ENCODE measurements at regions not wholly inside any gene's neighbourhood (a gene's known extent, or its start where the extent isn't known, plus 50 kb on each side); places are given as distances from the start of the nearest gene placed in this dataset.

DNA sequence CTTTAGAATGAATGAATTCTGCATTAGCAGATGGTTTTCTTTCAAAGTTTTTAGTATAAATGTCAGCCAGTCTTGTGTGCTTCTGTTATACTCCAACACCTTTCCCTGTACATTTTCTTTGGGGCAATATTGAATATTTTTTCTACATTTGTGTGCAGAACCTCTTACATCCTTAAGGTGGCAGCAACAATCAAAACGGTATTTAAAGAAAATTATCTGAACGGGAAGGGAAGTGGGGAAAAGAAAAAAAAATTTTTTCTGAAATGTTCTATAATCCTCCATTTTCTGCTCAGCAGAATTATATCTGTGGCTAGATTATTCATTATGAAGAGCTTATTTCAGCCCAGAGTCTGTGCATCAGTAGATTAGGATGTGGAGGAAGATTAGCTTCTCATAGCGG, 347.3 kb upstream of the RAG2 start:
- Mint-ChIP-seq H3K36me3 (no peaks in the 10 kb centered on the region), H3K4me3 (no peak overlapping the region), H3K9me3 (peaks cover 2% of the 10 kb centered on the region), H3K4me1 (no peaks in the 10 kb centered on the region), H3K27ac (no peak overlapping the region), H3K27me3 (no peaks in the 10 kb centered on the region)
- DNase-seq (ENCODE audit: low spot score in 2 of 2) (no peak), ATAC-seq (ENCODE audit: low read depth) (no peak)

DNA sequence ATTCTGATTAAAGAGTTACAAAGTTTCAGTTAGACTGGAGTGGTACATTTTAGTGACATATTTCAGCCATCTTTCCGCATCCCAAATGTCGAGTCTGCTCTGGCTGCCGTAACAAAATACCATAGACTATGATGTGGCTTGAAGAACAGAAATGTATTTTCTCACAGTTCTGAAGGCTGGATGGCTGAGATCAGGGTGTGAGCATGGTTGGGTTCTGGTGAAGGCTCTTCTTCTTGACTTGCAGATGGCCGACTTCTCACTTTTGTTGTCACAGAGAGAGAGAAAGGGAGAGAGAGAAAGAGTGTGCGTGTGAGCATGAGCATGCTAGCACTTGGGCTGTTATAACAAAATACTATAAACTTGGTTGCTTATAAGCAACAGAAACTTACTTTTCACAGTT, 335.4 kb upstream of the RAG2 start:
- H3K27me3 Mint-ChIP-seq = no peaks in the 10 kb centered on the region
- DNase-seq (ENCODE audit: low spot score in 2 of 2) = no peak
- H3K9me3 Mint-ChIP-seq = peaks cover 2% of the 10 kb centered on the region
- H3K4me3 Mint-ChIP-seq = no peak overlapping the region
- no peaks in the 10 kb centered on the region for H3K4me1 Mint-ChIP-seq
- ATAC-seq (ENCODE audit: low read depth) = no peak
- H3K27ac Mint-ChIP-seq = no peak overlapping the region
- no peaks in the 10 kb centered on the region for H3K36me3 Mint-ChIP-seq

GRCh38 chr11:36931139-36931538, 333.1 kb upstream of the RAG2 start:
- Mint-ChIP-seq H3K4me3 (no peak overlapping the region), H3K27me3 (no peaks in the 10 kb centered on the region), H3K36me3 (no peaks in the 10 kb centered on the region), H3K4me1 (no peaks in the 10 kb centered on the region), H3K27ac (no peak overlapping the region), H3K9me3 (peaks cover 8% of the 10 kb centered on the region)
- no peak for DNase-seq (ENCODE audit: low spot score in 2 of 2)
- no peak for ATAC-seq (ENCODE audit: low read depth)

DNA sequence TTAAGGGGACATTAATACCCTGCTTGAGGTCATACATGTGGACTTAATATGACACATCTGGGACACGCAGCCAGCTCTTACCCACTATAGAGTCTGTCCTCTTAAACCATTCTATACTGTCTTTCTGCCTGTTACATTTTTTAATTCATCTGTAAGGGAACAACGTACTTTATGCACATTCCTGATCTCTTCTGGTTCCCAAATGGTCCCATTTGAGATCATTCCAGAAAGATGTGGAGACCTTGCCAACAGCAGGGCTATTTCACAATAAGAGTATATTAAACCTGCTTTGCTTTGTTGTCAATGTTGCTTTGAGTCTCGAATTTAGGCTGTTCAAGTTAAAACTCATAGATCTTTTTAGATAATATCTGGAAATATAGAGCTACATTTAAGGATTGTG, 332.2 kb upstream of the RAG2 start:
- Mint-ChIP-seq H3K4me3 (no peak overlapping the region), H3K27ac (no peak overlapping the region), H3K4me1 (no peaks in the 10 kb centered on the region), H3K9me3 (peaks cover 8% of the 10 kb centered on the region), H3K36me3 (no peaks in the 10 kb centered on the region), H3K27me3 (no peaks in the 10 kb centered on the region)
- ATAC-seq (ENCODE audit: low read depth) (no peak), DNase-seq (ENCODE audit: low spot score in 2 of 2) (no peak)

- DNase-seq (ENCODE audit: low spot score in 2 of 2) (no peak), ATAC-seq (ENCODE audit: low read depth) (no peak)
- no peaks in the 10 kb centered on the region for H3K27me3 Mint-ChIP-seq
- no peak overlapping the region for H3K4me3 Mint-ChIP-seq
- no peak overlapping the region for H3K27ac Mint-ChIP-seq
- H3K4me1 Mint-ChIP-seq = no peaks in the 10 kb centered on the region
- peaks cover 8% of the 10 kb centered on the region for H3K9me3 Mint-ChIP-seq
- H3K36me3 Mint-ChIP-seq = no peaks in the 10 kb centered on the region
Measured at GRCh38 chr11:36929401-36929800, 331.4 kb upstream of the RAG2 start.

DNA sequence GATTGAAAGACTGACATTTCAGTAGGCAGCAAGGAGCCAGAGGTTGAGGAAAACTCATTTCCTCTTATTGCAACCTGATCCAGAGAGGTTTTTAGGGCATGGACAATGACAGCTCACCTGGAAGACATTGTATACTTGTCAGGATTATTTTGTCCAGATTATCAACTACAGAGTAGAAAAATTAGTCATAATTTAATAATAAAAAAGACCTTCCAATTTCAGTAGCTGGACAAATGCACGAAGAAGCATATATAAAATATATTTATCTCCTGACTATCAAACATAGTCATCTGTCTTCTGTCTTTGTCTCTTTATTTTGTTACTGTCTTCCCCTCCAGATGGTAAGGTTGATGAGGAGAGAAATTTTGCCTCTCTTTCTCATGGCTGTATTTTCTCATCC, 330.6 kb upstream of the RAG2 start:
- no peak overlapping the region for H3K4me3 Mint-ChIP-seq
- DNase-seq (ENCODE audit: low spot score in 2 of 2) (no peak), ATAC-seq (ENCODE audit: low read depth) (no peak)
- peaks cover 8% of the 10 kb centered on the region for H3K9me3 Mint-ChIP-seq
- no peak overlapping the region for H3K27ac Mint-ChIP-seq
- no peaks in the 10 kb centered on the region for H3K27me3 Mint-ChIP-seq
- H3K4me1 Mint-ChIP-seq = no peaks in the 10 kb centered on the region
- no peaks in the 10 kb centered on the region for H3K36me3 Mint-ChIP-seq

GRCh38 chr11:36899800-36900199, 301.8 kb upstream of the RAG2 start:
- H3K27me3 Mint-ChIP-seq = no peaks in the 10 kb centered on the region
- H3K9me3 Mint-ChIP-seq = peaks cover under 1% of the 10 kb centered on the region
- H3K4me3 Mint-ChIP-seq = no peak overlapping the region
- no peak for DNase-seq (ENCODE audit: low spot score in 2 of 2)
- no peak for ATAC-seq (ENCODE audit: low read depth)
- H3K4me1 Mint-ChIP-seq = no peaks in the 10 kb centered on the region
- H3K36me3 Mint-ChIP-seq = no peaks in the 10 kb centered on the region
- H3K27ac Mint-ChIP-seq = no peak overlapping the region

- Mint-ChIP-seq H3K36me3 (no peaks in the 10 kb centered on the region), H3K4me3 (no peak overlapping the region), H3K27me3 (no peaks in the 10 kb centered on the region), H3K4me1 (no peaks in the 10 kb centered on the region), H3K9me3 (no peaks in the 10 kb centered on the region), H3K27ac (no peak overlapping the region)
- ATAC-seq (ENCODE audit: low read depth) (no peak), DNase-seq (ENCODE audit: low spot score in 2 of 2) (no peak)
Measured at GRCh38 chr11:36890841-36891240, 292.8 kb upstream of the RAG2 start.

- Mint-ChIP-seq H3K9me3 (no peaks in the 10 kb centered on the region), H3K27ac (no peak overlapping the region)
Measured at GRCh38 chr11:36890121-36890679, 292.2 kb upstream of the RAG2 start.

DNA sequence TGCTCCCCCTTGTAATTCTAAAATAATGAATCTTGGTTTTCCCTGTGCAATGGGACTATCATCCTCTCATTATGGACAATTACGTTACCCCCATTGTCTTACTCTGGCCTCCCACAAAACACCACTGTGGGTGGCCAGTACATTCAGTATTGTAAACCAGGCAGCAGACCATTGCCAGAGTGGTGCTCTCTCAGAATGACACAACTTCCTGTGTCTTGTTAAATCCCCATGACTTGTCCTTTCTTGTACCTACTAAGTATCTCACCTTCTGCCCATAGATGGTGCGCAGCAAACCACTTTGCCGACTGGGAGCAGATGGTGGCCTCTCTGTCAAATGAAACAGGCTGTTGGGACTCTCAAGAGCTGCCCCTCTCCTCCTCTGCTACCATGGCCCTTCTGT, 287.1 kb upstream of the RAG2 start:
- Mint-ChIP-seq H3K4me3 (no peak overlapping the region), H3K36me3 (no peaks in the 10 kb centered on the region), H3K27ac (no peak overlapping the region), H3K4me1 (no peaks in the 10 kb centered on the region), H3K27me3 (no peaks in the 10 kb centered on the region), H3K9me3 (peaks cover 2% of the 10 kb centered on the region)
- no peak for DNase-seq (ENCODE audit: low spot score in 2 of 2)
- ATAC-seq (ENCODE audit: low read depth) = no peak

More at GRCh38 chr11:36890121-36890679, 292.2 kb upstream of the RAG2 start:
- Mint-ChIP-seq H3K4me3 (no peak overlapping the region), H3K27me3 (no peaks in the 10 kb centered on the region), H3K36me3 (no peaks in the 10 kb centered on the region), H3K4me1 (no peaks in the 10 kb centered on the region)
- no peak for DNase-seq (ENCODE audit: low spot score in 2 of 2)
- ATAC-seq (ENCODE audit: low read depth) = no peak

- H3K27ac Mint-ChIP-seq = no peak overlapping the region
Measured at GRCh38 chr11:36878737-36879136, 280.7 kb upstream of the RAG2 start.

GRCh38 chr11:36877149-36877548, 279.1 kb upstream of the RAG2 start:
- Mint-ChIP-seq H3K9me3 (no peaks in the 10 kb centered on the region), H3K4me1 (no peaks in the 10 kb centered on the region), H3K27me3 (no peaks in the 10 kb centered on the region), H3K4me3 (no peak overlapping the region), H3K36me3 (no peaks in the 10 kb centered on the region), H3K27ac (no peak overlapping the region)
- no peak for DNase-seq (ENCODE audit: low spot score in 2 of 2)
- ATAC-seq (ENCODE audit: low read depth) = no peak

More at GRCh38 chr11:36878737-36879136, 280.7 kb upstream of the RAG2 start:
- Mint-ChIP-seq H3K9me3 (peaks cover 2% of the 10 kb centered on the region), H3K36me3 (no peaks in the 10 kb centered on the region), H3K4me3 (no peak overlapping the region), H3K27me3 (no peaks in the 10 kb centered on the region), H3K4me1 (no peaks in the 10 kb centered on the region)
- ATAC-seq (ENCODE audit: low read depth) (no peak), DNase-seq (ENCODE audit: low spot score in 2 of 2) (no peak)

- Mint-ChIP-seq H3K4me3 (no peak overlapping the region), H3K27ac (no peak overlapping the region), H3K4me1 (no peaks in the 10 kb centered on the region), H3K36me3 (no peaks in the 10 kb centered on the region), H3K27me3 (no peaks in the 10 kb centered on the region), H3K9me3 (no peaks in the 10 kb centered on the region)
- DNase-seq (ENCODE audit: low spot score in 2 of 2) = no peak
- no peak for ATAC-seq (ENCODE audit: low read depth)
Measured at GRCh38 chr11:36876266-36876665, 278.2 kb upstream of the RAG2 start.

DNA sequence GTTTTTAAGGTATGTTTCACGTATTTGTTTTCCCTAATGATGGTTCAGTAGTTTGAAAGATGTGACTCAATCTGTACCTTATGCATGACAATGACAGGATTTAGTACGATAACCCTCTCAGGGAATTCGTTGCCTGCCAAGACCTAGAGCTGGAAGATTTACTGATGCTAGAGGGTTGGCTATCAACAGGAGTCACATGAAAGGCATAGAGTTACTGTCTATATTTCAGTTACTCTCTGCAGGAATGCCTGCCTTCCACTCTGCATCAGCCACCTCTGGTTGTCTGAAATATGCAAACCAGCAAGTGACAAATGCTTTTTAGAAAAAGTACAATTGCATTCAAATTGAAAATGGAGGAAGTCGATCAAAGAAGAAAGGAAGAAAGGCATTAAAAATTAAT, 276.3 kb upstream of the RAG2 start:
- ATAC-seq (ENCODE audit: low read depth) (no peak), DNase-seq (ENCODE audit: low spot score in 2 of 2) (no peak)
- H3K27ac Mint-ChIP-seq = no peak overlapping the region
- no peaks in the 10 kb centered on the region for H3K27me3 Mint-ChIP-seq
- H3K4me1 Mint-ChIP-seq = no peaks in the 10 kb centered on the region
- H3K36me3 Mint-ChIP-seq = no peaks in the 10 kb centered on the region
- H3K4me3 Mint-ChIP-seq = no peak overlapping the region
- no peaks in the 10 kb centered on the region for H3K9me3 Mint-ChIP-seq

DNA sequence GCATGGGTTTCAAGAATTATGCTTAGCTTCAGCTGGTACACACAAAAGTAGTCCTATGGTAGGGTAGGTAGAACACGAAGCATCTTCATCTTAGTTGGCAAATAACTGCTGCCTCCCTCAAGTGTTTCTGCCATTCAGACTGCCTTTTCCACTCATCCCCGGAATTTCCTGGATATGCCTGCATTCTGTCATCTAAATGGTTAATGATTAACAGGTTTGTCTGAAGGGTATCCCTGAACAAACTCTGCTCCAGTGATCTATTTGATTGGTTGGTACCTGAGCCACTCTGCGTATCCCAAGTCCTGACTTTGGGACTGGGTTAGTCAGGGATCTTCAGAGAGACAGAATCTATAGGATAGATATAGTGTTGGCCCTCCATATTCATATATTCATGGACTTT, 272.3 kb upstream of the RAG2 start:
- Mint-ChIP-seq H3K36me3 (no peaks in the 10 kb centered on the region), H3K27me3 (no peaks in the 10 kb centered on the region)
- ATAC-seq (ENCODE audit: low read depth) = no peak

More for the DNA sequence above, 272.3 kb upstream of the RAG2 start:
- Mint-ChIP-seq H3K4me3 (no peak overlapping the region), H3K27ac (no peak overlapping the region), H3K4me1 (no peaks in the 10 kb centered on the region), H3K9me3 (no peaks in the 10 kb centered on the region)
- DNase-seq (ENCODE audit: low spot score in 2 of 2) = no peak

Data from memory B cell (primary cell).